HG03558 (cell line): ENCODE measurements at regions not wholly inside any gene's neighbourhood (a gene's known extent, or its start where the extent isn't known, plus 50 kb on each side); places are given as distances from the start of the nearest gene placed in this dataset.
"Not testable (repeated sequence)": the region's sequence is repeated elsewhere in the genome, so short reads cannot be mapped to it uniquely, and the experiment has no call there.

Experiments used
- ATAC-seq: cut with Tn5 transposase; IDR thresholded peaks from one replicate; pipeline ENCODE4 v1.9.1; 2021; ENCODE audit warnings: moderate number of reproducible peaks; ENCODE audit not compliant: unreplicated experiment; ENCODE audit errors: extremely low read depth

DNA sequence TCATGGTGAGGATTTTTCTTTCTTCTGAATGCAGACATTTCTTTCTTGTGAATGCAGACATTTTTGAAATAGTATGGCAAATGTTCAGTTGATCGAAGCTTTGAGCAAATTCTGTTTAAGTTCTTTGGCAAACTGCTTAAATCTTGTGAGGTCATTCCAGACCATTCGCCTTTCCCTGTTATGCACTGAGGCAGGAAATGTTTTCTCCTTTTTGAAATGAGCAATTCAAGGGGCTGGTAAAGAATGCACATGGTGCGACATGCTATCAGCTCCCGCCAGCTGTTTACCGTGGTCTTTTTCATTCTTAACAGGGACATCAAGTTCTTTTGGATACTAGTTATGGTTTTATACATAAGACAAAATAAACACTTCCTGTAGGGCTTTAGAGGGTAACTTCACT is 112.0 kb upstream of the CCN2 start:
- no peak for ATAC-seq

DNA sequence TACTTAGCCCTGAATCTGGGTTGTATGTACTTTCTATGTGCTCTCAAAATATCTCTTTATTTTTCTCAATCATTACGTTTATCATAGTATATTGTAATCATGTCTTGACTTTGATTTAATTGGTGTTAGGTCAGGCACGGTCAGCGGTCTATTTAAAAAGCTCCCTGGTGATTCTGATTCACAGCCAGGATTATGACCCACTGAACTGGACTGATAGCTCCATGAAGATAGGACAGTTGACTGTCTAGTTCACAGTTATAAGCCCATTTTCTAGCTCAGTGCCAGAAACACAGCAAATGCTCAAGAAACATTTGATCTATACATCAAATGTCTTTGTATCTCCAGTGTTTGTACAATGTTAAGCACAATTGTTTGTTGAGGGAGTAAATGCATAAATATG is 111.5 kb upstream of the CCN2 start:
- no peak for ATAC-seq

DNA sequence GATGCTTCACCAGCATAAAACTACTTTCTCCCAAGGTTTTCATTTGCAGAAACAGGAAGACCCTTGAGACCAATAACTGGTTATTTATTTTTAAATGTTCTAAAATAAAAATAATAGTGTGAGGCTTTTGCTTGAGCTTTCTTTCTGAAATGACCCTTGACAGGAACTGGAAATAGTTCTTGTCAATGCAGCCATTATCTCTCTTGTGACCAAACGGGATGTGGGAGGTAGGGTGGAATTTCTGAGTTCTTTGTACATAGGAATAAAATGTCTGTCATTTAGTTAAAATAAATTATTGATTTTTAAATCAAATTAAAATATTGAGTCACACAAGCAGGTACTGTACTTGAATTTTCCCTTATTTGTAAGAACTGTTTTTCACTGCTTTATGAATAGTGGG is 110.2 kb upstream of the CCN2 start:
- no peak for ATAC-seq

DNA sequence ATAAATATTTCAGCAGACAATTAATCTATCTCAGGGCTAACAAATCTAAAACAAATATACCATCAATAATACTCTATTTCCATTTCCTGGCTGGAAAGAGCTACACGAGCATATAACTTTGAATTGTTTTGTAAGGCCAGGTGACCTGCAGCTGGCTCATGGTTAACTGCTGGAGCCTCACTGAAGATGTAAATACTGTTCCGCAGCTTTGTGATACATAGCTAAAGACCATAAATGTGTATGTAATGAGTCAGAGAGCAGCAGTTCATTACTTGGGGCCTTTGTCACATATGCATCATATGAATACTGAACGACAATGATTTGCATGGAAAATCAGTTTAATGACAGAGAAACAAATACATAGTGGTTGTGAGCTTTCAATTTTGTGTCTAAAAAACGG is 109.4 kb upstream of the CCN2 start:
- no peak for ATAC-seq

DNA sequence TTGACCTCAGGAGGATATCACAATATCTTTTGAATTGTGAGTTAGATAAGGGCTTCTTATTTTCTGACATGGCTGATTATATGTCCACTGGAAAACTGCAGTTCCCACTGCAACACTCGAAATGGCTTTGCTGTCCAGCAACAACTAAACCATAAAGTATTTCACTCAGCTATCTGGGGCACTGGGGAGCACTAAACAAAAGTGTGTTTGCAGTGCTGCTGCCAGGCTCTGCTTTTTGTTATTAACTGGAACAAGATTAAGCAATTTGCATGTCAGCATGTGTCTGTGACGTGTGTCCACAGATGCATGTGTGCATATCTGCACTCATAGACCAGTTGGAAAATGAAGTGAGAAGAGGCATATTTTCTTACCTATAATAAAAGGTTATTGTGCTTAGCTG is 107.8 kb upstream of the CCN2 start:
- no peak for ATAC-seq

DNA sequence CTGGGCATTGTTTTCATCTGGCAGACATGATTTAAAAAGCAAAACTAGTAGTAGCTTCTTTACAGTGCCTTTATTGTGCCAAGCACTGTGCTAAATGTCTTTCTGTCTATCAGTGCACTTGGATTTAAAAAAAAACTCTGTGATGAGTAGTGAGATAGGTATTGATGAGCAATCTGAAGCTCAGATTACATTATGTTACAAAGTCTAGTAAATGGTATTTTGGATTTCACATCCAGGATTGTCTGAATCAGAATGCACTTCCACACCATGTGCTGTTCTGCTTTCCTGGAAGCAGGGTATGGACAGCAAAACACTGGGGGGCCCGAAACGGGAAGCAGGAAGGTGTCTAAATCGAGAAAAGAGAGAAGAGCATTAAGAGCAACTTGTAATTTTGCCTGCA is 103.4 kb upstream of the CCN2 start:
- ATAC-seq, result no peak

DNA sequence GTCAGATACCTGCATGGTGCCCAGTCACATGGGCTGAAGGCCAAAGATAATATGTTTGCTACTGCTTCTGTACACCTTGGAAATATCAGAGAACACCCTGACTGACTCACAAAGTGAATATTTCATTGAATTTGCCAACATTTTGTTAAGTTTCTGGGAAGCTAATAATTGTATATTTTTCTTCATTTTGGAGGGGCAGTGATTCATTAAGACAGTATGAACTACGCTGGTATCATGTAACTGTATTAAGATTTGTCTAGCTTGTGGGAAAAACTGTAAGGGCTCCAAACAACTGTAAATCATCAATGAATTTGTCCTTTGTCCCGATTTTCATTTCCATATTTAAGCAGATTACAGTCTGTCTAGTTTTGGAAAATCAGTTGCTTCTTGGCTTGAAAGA is 102.3 kb upstream of the CCN2 start:
- no peak for ATAC-seq

DNA sequence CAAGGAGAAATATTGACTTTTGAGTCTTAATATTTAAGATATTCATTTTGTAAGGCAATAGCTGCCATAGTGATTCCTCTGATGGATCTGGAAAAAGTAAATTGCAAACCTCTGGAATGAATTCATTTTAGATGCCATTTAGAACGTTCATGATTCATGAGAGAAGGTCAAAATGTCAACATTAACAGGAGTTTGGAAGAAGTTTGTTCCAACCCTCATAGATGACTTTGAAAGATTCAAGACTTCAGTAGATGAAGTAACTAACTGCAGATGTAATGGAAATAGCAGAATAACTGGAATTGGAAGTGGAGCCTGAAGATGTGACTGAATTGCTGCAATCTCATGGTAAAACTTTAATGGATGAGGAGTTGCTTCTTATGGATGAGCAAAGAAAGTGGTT is 100.9 kb upstream of the CCN2 start:
- no peak for ATAC-seq

DNA sequence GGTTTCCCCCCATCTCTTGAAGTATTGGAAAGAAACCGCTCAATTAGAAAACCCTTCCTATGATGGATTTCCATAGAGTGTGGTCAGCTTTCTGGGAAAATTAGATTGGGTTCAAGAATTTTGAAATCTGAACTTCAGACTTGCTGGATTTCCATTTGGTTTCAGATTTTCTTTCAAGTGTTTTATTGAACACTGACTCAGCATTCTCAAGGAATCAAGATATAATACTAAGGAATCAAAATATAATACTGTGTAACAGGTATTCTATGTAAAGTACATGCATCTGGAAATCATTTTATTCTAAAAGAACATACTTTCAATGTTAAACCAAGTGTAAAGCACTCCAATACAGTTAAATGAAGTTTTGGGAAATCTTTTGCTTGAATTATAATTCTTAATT is 94.7 kb upstream of the CCN2 start:
- no peak for ATAC-seq

DNA sequence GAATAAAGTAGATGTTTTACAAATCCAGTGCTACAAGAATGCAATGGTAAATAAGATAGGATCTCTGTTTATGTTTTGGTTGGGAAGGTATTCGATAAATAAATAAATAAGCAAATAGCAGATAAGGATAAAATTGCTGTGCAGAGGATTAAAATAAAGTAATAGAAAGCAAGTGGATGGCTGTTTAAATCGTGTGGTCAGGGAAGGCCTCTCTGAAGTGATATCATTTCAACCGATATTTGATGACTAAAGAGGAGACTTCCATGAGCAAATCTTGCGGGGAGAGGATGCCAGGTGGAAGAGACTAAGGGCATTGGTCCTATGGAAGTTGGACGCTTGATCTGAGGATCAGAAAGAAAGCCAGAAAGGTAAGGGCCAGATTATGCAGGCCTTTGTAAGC is 92.0 kb upstream of the CCN2 start:
- ATAC-seq, result no peak

DNA sequence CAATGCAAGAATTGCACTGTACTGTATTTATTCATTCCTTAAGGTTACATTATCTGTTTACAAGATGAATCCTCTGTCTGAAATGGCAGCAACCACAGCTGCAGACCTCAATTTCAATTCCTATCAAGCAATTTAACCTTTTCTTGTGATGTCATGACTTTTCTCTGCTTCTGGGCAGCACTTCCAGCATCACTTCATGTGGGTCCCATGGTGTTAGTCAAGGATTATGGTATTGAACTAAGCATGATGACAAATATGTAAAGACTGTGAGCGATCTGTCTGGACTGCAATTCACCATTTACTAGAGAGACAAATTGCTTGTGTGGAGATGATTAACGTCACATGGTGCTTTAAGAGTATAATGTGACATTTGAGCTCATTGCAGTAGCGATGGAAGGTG is 90.5 kb upstream of the CCN2 start:
- ATAC-seq, result no peak

DNA sequence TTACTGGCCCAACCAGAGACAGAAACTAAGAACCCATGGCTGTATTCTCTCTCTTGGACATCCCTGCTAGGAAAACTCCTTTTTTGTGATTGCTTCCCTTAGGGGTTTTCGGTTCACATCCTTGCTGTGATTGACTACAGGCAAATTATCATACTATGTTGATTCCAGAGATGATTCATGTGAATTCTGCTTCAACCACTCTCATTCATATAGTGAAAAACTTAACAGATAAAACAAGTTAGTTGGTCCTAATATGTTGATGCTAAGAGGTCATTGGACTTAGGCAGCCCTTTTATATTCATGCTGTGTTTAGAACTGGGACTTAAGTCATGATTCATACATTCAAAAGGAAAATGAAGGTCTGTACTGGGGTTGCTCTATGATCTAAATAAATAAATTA is 76.9 kb upstream of the CCN2 start:
- no peak for ATAC-seq

DNA sequence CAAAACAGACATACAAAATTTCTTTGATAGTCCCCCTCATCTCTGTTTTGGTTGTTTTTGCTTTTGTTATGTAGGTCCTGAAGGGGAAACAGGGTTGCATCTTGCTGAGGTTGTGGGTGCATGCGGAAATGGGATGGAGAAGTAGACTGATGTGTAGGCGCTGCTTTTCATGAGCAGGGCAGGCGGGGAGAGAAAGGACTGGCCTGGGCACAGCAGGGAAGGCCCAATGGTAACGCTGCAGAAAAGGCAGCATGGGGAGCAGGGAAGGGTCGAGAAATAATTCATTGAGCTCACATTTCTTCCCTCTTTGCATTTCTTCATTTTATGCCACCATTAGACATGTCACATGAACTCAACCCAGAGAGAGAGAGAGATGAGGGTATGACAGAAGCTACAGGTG is 74.3 kb upstream of the CCN2 start:
- no peak for ATAC-seq

DNA sequence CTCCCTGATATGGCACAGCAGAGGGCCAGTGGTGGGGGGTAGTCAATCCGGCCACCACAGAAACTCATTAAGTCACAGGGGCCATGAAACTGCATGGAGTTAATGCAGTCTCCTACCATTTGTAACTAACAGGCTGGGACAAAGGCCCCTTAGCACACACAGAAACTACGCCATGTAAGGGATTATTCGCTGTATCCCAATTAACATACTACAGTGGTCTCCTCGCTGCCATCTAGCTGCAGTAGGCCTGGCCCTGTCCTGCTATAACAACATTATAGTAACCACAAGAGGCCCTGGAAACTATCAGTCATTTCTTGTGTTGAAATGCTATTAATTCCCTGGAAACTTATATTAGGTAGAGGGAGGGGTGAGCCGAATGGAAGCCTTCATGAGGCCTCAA is 72.3 kb upstream of the CCN2 start:
- ATAC-seq, result no peak

DNA sequence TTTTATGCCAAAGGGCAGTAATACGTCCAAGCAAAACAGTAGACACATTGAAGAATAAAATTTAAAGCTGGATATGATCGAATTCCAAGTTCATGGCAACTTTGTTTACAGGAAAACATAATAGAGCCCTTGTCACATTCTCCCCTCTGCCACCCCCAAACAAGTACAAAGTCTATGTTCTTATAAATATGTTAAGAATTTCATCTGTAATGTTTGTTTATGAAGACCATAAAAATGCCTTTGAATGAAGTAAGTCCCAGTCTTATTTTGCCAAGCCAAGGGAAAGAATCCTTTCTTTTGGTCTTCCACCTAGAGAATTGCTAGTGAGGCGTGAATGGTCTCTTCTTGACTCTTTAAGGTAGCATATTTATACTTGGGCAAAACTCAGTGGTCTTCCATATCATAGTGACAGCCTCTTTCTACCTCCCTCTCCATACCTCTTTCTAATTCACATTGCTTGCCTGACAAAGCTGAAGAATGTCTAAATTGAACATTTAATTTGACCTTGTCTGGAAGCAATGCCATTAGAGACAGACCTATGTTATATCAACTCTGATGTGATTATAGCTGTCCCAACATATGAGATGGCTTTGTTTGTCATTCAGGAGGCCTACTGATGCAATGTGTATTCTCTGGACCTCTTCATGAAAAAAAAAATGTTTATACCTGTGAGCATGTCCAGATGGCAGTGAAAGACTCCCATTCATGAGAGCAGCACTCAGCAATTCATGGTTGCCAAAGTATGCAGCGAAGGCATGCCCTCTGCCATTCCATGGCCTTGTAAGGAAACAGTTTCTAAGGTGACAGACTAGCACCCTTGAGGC is 70.6 kb upstream of the CCN2 start:
- ATAC-seq, result no peak

DNA sequence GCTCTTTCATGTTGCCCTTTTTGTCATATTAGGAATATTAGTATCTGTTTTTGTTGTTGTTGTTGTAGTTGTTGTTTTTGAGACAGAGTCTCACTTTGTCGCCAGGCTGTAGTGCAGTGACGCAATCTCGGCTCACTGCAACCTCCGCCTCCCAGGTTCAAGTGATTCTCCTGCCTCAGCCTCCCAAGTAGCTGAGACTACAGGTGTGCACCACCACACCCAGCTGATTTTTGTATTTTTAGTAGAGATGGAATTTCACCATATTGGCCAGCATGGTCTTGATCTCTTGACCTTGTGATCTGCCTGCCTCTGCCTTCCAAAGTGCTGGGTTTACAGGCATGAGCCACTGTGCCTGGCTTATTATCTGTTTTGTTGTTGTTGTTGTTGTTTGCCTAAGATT is 69.7 kb upstream of the CCN2 start:
- ATAC-seq, result not testable (repeated sequence)

DNA sequence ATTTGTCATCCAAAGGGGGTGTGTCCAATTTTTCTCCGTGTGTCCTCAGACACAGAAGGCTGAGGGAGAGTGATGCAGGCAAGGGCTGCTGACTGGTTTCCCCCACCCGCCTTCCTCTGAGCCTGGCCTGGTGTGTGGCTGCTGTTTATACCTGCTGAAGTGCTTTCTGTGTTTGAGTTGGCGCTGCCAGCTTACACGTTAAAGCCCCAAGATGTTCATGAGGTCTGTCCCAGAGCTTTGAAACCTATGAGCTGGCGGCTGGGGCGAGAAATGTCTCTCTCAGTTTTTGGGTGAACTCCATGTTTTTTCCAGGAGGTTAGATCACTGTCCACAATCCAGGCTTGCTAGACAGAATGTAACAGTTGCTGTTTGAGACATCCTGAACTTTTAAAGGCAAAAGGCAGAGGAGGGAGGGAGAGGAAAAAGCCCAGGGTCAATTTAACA is 69.0 kb upstream of the CCN2 start:
- no peak for ATAC-seq

DNA sequence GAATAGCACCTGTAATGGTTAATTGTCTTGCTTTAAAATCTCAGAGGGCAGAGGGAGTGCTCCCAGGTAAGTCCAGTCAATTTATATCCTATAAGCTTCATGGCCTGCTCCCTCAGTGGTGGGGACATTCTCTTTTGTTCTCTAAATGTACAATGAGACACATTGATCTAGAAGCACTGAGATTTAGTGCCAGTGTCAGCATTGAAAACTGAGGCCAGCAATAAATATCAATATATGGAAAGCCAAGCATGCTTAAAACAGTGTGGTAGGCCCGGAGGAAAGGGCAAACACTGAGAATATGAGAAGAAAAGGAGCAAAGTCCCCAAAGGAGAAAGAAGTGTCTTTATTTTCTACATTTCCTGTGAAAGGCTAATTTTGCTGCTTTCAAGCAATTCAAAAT is 68.4 kb upstream of the CCN2 start:
- ATAC-seq, result no peak

DNA sequence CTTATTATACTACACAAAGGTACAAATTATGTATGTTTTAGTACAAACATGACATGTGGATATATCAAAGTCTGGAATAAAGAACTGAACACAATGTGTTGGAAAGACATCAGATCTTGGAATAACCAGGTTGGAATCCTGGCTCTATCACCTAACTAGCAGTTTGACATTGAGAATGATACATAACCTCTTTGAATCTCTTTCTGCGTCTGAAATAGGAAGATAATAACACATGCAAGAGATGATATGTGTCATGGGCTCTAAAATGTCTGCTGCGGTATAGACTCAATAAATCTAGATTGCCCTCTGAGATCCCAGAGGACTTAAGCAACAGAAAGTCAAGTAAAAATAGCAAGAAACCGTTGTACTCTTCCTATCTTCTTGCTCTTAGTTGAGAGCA is 66.8 kb upstream of the CCN2 start:
- no peak for ATAC-seq

DNA sequence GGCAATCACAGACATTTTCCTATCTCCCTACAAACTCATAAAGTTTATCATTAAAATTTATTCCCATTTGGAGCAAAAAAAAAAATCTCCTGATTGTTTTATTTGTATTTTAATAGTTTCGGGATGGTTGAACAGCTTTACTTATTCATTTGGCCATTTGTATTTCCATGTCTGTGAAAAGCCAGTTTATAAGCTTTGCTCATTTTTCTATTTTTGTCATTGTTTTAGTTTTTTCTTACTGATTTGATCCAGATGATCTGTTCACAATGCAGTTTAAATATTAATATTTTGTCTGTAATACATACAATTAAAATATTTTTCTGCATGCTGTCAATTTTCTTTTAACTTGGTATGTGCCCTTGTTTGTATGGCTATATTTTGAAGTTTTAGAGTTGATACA is 65.2 kb upstream of the CCN2 start:
- no peak for ATAC-seq

DNA sequence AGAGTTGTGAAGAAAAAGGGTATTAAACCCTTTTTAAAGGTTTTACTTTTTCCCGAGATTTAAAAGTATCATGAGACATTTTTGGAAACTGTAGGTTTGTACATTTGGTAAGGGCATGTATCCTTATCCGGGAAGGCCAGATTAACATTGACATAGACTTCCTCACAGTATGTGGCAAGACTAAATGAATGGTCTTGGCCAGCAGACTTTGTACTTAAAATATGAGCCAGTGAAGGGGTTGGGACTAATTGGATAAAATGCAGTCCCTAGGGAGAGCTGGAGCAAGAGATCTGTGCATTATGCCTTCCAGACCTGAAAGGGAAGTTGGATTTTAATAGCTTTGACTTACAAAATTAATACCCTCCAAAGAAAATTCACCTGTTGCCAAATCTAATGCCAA is 60.4 kb upstream of the CCN2 start:
- no peak for ATAC-seq

DNA sequence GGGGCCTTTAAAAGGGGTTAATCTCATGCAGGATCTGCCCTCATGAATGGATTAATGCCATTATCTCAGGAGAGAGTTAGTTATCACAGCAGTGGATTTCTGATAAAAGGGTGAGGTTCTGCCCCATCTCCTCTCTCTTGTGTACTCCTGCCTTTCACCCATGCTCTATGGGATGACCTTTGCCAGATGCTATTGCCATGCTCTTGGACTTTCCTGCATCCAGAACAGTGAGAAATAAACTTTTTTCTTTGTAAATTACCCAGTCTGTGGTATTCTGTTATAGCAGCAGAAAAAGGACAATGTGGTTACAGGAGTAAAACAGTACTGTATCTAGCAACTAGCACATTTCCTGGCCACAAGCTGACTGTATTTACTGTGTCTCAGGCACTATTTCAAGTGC is 58.0 kb upstream of the CCN2 start:
- ATAC-seq, result no peak
